HL-60/S4 treated with phorbol 12-myristate 13-acetate at 8.2 ng/mL for 4 days and 3 days (cell line): ENCODE measurements at regions not wholly inside any gene's neighbourhood (a gene's known extent, or its start where the extent isn't known, plus 50 kb on each side); places are given as distances from the start of the nearest gene placed in this dataset.
"Not testable (repeated sequence)": the region's sequence is repeated elsewhere in the genome, so short reads cannot be mapped to it uniquely, and the experiment has no call there.

Source experiments
- in situ Hi-C: fragments of 300-500 bp; cut with MboI; formaldehyde crosslinking; loops from 2 replicates; pipeline ENCODE4 v1.15.0; 2022; ENCODE audit warnings: low sequenced_read_pairs

DNA sequence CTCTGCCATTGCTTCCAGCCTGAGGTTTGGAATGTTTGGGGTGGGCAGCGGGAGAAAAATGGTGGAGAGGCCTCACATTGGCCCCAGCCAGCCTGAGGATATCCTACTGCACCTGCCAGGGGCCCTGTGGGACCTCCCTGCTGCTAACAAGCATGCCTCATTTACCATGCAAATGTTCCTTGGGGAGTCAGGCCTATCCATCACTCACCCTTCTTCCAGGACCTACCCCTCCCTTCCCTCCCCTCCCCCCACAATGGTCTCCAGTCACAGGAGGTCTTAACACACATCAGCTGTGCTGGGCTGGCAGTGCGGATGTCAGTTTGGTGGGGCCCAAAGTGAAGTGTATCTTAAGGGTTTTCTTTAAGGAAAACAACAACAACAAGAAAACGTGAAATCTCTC lies 139.2 kb downstream of the SHOX start:
- in situ Hi-C loops, result no loop called here

GRCh38 chrX:768596-768995 lies 138.0 kb downstream of the SHOX start:
- in situ Hi-C loops, result no loop called here

DNA sequence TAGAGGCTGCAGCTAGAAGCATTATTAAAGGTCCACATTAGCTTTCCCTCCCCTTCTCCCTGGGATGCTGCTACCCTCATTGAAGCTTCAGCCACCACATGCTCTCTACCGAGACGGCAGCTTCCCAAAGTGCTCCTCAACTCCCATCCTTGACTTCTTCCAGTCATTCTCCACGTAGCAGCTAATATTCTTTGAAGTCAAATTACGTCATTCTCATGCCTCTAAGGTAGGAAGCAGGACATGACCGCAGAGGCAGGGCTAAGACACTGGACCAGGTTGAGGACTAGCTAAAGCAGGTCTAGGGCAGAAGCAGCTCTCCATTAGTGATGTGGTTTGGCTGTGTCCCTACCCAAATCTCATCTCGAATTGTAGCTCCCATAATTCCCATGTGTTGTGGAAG lies 128.3 kb downstream of the SHOX start:
- in situ Hi-C loops, result no loop called here

DNA sequence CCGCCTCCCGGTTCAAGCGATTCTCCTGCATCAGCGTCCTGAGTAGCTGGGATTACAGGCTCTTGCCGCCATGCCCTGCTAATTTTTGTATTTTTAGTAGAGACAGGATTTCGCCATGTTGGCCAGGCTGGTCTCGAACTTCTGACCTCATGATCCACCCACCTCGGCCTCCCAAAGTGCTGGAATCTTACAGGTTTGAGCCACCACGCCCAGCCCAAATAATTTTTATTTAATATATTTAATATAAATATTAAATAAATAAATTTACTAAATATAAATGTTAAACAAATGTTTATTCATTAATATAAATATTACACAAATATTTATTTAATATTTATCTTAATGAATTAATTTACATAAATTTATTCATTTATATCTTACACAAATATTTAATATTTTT lies 120.2 kb downstream of the SHOX start:
- in situ Hi-C loops, result no loop called here

- in situ Hi-C loops, result no loop called here
Observed at GRCh38 chrX:750263-750662, 119.7 kb downstream of the SHOX start.

DNA sequence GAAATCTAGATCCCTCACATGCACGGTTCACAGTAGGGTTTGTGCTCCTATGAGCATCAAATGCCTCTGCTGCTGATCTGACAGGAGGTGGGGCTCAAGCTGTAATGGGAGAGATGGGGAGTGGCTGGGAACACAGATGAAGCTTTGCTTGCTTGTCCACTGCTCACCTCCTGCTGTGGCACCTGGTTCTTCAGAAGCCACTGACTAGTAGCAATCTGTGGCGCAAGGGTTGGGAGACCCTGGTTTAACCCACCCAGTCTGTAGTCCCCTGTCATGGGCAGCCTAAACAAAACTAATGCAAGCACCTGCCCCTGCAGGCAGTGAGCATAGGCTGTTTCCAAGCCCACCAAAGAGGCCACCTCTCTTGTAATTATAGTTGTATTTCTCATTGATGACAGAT lies 116.6 kb downstream of the SHOX start:
- in situ Hi-C loops, result no loop called here

- in situ Hi-C loops, result no loop called here
Observed at GRCh38 chrX:739611-740010, 109.0 kb downstream of the SHOX start.

DNA sequence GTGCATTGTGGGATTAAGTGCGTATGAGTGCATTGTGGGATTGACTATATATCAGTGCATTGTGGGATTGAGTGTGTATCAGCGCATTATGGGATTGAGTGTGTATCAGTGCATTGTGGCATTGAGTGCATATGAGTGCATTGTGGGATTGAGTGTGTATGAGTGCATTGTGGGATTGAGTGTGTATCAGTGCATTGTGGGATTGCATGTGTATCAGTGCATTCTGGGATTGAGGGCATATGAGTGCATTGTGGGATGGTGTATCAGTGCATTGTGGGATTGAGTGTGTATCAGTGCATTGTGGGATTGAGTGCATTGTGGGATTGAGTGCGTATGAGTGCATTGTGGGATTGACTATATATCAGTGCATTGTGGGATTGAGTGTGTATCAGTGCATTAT lies 106.4 kb downstream of the SHOX start:
- in situ Hi-C loops, result not testable (repeated sequence)

GRCh38 chrX:734362-734761 lies 103.8 kb downstream of the SHOX start:
- in situ Hi-C loops, result no loop called here

- in situ Hi-C loops, result no loop called here
Observed at GRCh38 chrX:733961-734360, 103.4 kb downstream of the SHOX start.

DNA sequence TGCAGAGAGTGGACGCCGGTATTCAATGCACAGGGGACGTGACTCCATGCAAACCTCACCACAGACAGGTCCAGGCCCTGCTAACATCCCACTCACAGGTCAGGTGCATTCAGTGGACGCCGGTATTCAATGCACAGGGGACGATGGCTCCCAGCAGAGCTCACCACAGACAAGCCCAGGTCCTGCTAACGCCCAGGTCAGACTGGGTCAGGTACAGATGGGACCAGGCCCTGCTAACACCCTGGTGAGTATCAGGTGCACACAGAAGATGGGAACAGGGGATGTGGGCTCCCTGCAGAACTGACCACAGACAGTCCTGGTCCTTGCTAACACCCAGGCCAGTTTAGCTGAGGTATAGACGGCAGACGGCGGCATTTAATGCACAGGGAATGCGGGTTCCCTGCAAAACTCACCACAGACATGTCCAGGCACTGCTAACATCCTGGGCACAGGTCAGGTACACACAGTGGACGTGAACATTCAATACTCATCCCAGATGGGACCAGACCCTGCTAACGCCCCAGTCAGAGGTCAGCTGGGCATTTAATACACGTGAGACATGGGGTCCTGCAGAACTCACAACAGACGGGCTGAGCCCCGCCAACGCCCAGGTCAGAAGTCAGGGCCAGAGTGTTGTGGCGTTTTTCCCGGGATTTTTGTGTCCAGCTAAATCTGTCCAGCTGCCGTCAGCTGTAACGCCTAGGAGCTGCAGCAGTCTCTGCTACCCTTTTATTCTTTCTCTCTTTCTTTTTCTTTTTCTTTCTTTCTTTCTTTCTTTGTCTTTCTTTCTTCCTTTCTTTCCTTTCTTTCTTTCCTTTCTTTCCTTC lies 99.2 kb downstream of the SHOX start:
- in situ Hi-C loops, result no loop called here

- in situ Hi-C loops, result not testable (repeated sequence)
Observed at GRCh38 chrX:729101-729500, 98.5 kb downstream of the SHOX start.

GRCh38 chrX:728639-729038 lies 98.0 kb downstream of the SHOX start:
- in situ Hi-C loops, result not testable (repeated sequence)

DNA sequence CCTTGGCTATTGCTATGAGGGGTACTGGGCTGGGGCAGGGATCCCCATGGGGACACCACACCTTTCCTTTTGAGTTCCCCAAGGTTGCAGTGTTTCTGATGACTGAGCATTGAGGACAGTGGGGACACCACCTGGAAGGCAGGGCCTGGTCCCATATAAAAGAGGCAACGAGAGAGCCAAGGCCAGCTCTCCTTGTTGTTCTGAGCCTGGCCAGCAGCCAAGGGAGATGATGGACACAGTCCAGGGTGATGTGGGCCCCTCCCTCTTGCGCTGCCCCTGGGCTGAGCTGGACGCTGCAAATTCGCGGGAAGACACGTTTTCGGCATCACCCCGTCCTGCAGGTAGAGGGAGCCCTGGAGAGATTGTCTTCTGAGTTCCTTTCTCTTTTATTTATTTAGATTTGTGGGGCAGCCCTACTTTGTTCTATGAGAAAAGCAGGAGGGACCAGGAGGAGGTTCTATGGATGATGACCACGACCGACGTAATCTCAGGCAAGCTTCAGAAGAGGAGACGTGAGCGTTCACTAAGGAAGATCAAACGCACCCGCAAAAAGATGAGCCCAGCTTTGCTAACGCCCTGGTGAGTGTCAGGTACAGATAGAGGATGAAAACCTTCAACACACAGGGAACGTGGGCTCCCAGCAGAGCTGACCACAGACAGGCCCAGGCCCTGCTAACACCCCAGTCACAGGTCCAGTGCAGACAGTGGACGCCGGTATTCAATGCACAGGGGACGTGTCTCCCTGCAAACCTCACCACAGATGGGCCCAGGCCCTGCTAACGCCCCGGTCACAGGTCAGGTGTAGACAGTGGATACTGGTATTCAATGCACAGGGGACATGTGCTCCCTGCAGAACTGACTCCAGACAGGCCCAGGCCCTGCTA lies 97.4 kb downstream of the SHOX start:
- in situ Hi-C loops, result no loop called here

- in situ Hi-C loops, result no loop called here
Observed at GRCh38 chrX:725971-726370, 95.4 kb downstream of the SHOX start.

DNA sequence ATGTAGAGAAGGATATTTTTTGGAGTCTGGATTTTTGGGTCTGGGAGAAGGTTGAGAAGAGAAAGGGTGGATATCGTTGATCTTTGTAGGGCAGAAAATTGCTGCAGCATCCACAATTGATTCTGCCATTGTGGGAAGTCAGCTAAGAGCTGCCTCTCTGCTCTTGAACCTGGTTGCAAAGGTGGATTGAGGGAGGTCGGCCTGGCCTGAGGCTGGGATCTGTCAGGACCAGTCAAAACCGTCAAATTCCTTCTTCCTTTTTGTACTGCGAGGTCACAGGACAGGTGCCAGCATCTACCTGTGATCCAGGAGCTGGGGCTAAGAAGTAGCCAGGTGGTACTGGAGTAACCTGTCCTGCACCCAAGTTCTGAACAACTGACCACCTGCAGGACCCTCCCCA lies 93.7 kb downstream of the SHOX start:
- in situ Hi-C loops, result no loop called here

DNA sequence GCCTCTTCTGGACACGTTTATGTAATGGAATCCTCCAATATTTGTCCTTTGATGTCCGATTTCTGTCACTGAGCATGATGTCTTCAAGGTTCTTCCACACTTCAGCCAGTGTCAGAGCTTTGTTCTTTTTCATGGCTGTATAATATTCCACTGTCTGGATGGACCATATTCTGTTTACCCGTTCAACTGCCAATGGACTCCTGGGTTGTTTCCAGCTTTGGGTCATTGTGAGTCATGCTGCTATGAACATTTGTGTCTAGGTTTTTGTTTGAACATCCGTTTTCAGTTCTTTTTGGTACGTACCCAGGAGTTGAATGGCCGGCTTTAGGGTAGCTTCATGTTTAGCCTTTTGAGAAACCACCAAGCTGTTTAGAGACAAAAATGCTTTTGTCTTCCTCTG lies 93.2 kb downstream of the SHOX start:
- in situ Hi-C loops, result no loop called here

DNA sequence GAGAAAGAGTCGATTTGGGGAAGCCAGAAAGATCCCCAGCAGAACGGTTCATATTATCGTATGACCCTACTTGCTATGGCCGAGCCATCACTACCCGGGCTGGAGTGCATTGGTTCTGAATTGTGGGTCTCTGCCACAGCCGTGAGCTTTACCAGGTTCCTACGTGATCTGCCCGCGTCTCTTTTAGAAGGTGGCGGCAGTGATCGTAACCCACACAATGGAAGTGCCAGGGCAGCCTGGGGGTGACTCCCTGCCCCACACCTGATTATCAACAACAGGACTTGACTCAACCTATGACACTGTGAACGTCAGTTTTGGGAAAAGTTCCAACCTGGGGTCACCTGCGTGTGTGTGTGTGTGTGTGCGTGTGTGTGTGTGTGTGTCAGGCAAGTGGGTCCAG lies 90.8 kb downstream of the SHOX start:
- in situ Hi-C loops, result no loop called here

- in situ Hi-C loops, result no loop called here
Observed at GRCh38 chrX:720825-721224, 90.2 kb downstream of the SHOX start.

DNA sequence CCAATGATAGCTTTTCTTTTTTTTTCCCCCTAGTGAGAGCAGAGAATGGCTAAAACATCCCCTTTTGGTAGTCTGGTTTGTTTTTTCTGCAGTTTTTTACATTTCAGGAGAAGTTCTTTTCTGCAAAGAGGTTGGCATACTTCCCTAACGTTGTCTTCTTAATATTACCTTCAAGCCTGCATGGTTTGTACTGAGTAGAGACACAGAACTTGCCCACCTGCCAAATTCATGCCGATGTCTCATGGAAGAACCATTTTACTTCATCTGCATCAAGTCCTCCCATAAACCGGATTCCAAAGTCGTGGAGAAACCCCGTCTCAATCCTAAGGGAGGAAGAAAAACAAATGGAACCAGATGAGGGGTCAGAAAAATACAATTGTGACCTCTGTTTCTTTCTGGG lies 89.7 kb downstream of the SHOX start:
- in situ Hi-C loops, result no loop called here

DNA sequence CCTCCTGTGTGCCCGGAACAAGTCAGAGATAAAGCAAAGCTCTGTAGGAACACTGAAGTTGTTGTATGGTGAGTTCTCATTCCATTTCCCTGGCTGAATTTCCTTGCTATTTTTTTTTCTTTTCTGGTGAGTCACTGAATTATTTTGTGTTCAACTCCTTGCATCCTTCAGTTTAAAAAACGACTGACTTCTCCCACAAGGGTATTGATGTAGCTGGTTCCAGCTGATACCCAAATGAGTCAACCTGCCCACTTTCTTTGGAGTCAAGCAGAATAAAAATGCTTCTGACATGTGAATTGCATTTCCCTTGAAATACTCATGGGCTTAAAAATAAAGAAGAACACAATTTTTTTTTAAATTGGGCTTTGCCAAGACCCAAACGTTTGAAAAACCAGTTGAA lies 85.5 kb downstream of the SHOX start:
- in situ Hi-C loops, result no loop called here

- in situ Hi-C loops, result no loop called here
Observed at GRCh38 chrX:714131-714530, 83.5 kb downstream of the SHOX start.
